Vagina (tissue), 2 donors: ENCODE measurements at regions not wholly inside any gene's neighbourhood (a gene's known extent, or its start where the extent isn't known, plus 50 kb on each side); places are given as distances from the start of the nearest gene placed in this dataset.

Source experiments
- DNase-seq, 2 donors: peaks; one replicate each; pipeline ENCODE4 v3.0.0-alpha.2; 2017; ENCODE audit errors: extremely low spot score in 2 of 2
- H3K27ac ChIP-seq: fragments of 200-600 bp; sonication (generic); one replicate; pipeline ENCODE4 v1.5.1; 2019
- H3K27me3 ChIP-seq: fragments of 200-600 bp; sonication (generic); one replicate; pipeline ENCODE4 v1.5.1; 2019
- H3K36me3 ChIP-seq, 2 donors: fragments of 200-600 bp; sonication (generic); one replicate each; pipeline ENCODE4 v1.5.1; 2017 to 2019
- H3K4me1 ChIP-seq: fragments of 200-600 bp; sonication (generic); one replicate; pipeline ENCODE4 v1.5.1; 2019
- H3K4me3 ChIP-seq, 2 donors: fragments of 200-600 bp; sonication (generic); 1 replicate in 1 of 2; 2 replicates in 1 of 2; pipeline ENCODE4 v1.5.1; 2016 to 2019
- H3K9me3 ChIP-seq: fragments of 200-600 bp; sonication (generic); one replicate; pipeline ENCODE4 v1.5.1; 2019
- CTCF ChIP-seq, 3 experiments: fragments of 450-650 bp in 2 of 3; fragments of 200-600 bp in 1 of 3; sonication (generic) in 1 of 3; IDR thresholded peaks; one replicate each; pipeline ENCODE4 v1.5.1; 2017 to 2019; ENCODE audit warnings: antibody characterized with exemption in 3 of 3, mild to moderate bottlenecking in 2 of 3, moderate library complexity in 2 of 3
- POLR2A ChIP-seq, 2 donors: fragments of 450-650 bp; IDR thresholded peaks; one replicate each; pipeline ENCODE4 v1.6.1; 2017; ENCODE audit warnings: antibody characterized with exemption in 2 of 2, mild to moderate bottlenecking in 2 of 2, moderate library complexity in 2 of 2
- POLR2AphosphoS5 ChIP-seq, 2 donors: sonication (generic); formaldehyde crosslinking; IDR thresholded peaks; one replicate each; pipeline ENCODE4 v1.9.0; 2017; ENCODE audit warnings: antibody characterized with exemption in 2 of 2, mild to moderate bottlenecking in 2 of 2, low read depth in 1 of 2; ENCODE audit not compliant: insufficient read depth in 1 of 2
- intact Hi-C: fragments of 100-400 bp; cut with DNase I; formaldehyde crosslinking; loops from one replicate; pipeline ENCODE4 v1.15.1; 2023

GRCh38 chr1:195903203-195903602, 705.0 kb downstream of the KCNT2 start:
- no peaks in the 10 kb centered on the region for H3K4me1 ChIP-seq
- no peak overlapping the region for H3K27ac ChIP-seq
- intact Hi-C loops: no loop called here
- DNase-seq: no peak
- no peak for TF ChIP-seq POLR2AphosphoS5 (IDR thresholded peaks at IDR 0.05; ENCODE audit: insufficient read depth in 1 of 2, low read depth in 1 of 2)
- H3K4me3 ChIP-seq: no peak overlapping the region
- no peaks in the 10 kb centered on the region for H3K9me3 ChIP-seq
- no peaks in the 10 kb centered on the region for H3K36me3 ChIP-seq
- H3K27me3 ChIP-seq: no peaks in the 10 kb centered on the region

DNA sequence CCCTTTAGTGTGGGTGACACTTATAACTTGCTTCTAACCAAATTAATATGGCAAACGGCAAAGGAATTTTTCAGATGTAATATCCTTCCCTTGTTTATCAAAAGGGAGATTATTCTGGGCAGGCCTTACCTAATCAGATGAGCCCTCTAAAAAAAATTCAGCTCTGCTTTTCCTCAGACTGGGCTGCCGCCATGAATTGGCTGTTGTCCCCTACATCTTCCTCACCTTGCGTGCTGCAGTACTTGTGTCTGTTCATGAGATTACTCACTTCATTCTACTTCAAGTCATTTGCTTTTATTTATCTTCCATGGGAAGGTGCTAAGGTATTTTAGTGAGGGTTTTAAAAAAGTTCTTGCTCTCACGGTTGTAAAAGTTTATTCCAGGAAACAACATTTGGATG, 705.5 kb downstream of the KCNT2 start:
- DNase-seq: no peak
- Histone ChIP-seq H3K27ac (no peak overlapping the region), H3K27me3 (no peaks in the 10 kb centered on the region), H3K4me1 (no peaks in the 10 kb centered on the region), H3K4me3 (no peak overlapping the region), H3K9me3 (no peaks in the 10 kb centered on the region), H3K36me3 (no peaks in the 10 kb centered on the region)
- TF ChIP-seq CTCF (IDR thresholded peaks at IDR 0.05): no peak
- no peak for TF ChIP-seq POLR2AphosphoS5 (IDR thresholded peaks at IDR 0.05; ENCODE audit: insufficient read depth in 1 of 2, low read depth in 1 of 2)
- TF ChIP-seq POLR2A (IDR thresholded peaks at IDR 0.05): no peak
- intact Hi-C loops: no loop called here

DNA sequence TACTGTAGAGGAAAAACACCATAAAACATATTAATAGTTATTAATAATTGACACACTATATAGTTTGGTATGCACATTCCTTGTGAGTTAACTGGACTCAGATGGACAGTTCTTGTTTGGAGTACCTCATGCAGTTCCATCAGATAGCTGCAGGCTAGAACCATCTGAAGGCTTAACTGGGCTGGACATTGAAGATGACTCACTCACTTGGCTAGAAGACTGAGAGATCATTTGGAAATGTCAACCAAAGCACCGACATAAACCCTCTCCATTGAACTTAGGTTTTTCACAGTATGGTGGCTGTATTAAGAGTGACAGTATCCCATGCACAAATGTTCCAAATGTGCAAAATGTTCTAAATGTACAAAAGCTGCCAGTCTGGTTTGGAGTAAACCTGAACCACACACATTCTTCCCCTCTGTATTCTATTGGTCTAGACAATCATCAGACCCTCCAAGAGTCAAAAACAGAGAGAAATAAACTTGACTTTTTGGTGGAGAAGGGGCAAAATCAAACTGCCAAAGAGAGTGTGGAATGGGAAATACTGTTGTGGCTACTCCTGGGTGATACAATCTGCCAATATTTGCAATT, 708.4 kb downstream of the KCNT2 start:
- no peaks in the 10 kb centered on the region for H3K36me3 ChIP-seq
- no peaks in the 10 kb centered on the region for H3K27me3 ChIP-seq
- no peak for DNase-seq
- H3K4me1 ChIP-seq: no peaks in the 10 kb centered on the region
- intact Hi-C loops: no loop called here
- TF ChIP-seq CTCF (IDR thresholded peaks at IDR 0.05) (no peak), POLR2A (IDR thresholded peaks at IDR 0.05) (no peak), POLR2AphosphoS5 (IDR thresholded peaks at IDR 0.05; ENCODE audit: insufficient read depth in 1 of 2, low read depth in 1 of 2) (no peak)
- H3K9me3 ChIP-seq: no peaks in the 10 kb centered on the region
- no peak overlapping the region for H3K27ac ChIP-seq
- no peak overlapping the region for H3K4me3 ChIP-seq

- Histone ChIP-seq H3K27ac (no peak overlapping the region), H3K36me3 (no peaks in the 10 kb centered on the region), H3K9me3 (no peaks in the 10 kb centered on the region), H3K4me3 (no peak overlapping the region), H3K4me1 (no peaks in the 10 kb centered on the region), H3K27me3 (no peaks in the 10 kb centered on the region)
- TF ChIP-seq POLR2AphosphoS5 (IDR thresholded peaks at IDR 0.05; ENCODE audit: insufficient read depth in 1 of 2, low read depth in 1 of 2) (no peak), CTCF (IDR thresholded peaks at IDR 0.05) (no peak), POLR2A (IDR thresholded peaks at IDR 0.05) (no peak)
- intact Hi-C loops: no loop called here
- no peak for DNase-seq
Measured at GRCh38 chr1:195898924-195899323, 709.3 kb downstream of the KCNT2 start.

DNA sequence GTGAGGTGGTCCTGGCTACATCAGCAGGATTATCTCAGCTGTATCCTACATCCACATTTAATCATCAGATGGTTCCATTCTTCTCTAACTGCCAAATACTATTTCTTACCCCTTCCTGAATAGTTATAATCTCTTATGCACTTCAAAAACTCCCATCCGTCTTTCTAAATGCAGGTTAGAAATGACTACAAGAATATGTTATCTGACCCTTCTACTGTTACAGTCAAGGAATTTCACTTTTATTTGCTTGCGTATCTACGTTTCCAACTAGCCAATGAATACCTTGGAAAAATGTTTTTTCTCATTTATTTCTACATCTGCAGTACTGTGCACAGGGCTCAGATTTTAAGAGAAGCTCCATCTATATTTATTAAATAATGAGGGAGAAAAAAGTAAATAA, 709.9 kb downstream of the KCNT2 start:
- intact Hi-C loops: no loop called here
- TF ChIP-seq POLR2A (IDR thresholded peaks at IDR 0.05): no peak
- TF ChIP-seq CTCF (IDR thresholded peaks at IDR 0.05): no peak
- no peak for TF ChIP-seq POLR2AphosphoS5 (IDR thresholded peaks at IDR 0.05; ENCODE audit: insufficient read depth in 1 of 2, low read depth in 1 of 2)

More for the DNA sequence above, 709.9 kb downstream of the KCNT2 start:
- H3K27me3 ChIP-seq: no peaks in the 10 kb centered on the region
- no peak for DNase-seq
- no peaks in the 10 kb centered on the region for H3K36me3 ChIP-seq
- H3K27ac ChIP-seq: no peak overlapping the region
- no peaks in the 10 kb centered on the region for H3K4me1 ChIP-seq
- H3K4me3 ChIP-seq: no peak overlapping the region
- no peaks in the 10 kb centered on the region for H3K9me3 ChIP-seq
